K562 (cell line): ENCODE measurements at regions not wholly inside any gene's neighbourhood (a gene's known extent, or its start where the extent isn't known, plus 50 kb on each side); places are given as distances from the start of the nearest gene placed in this dataset.
A peak's percentile ranks its signal among the peaks of the same experiment; 100 is the strongest.

Experiments
- ATAC-seq: fragments of 200-7000 bp; cut with Tn5 transposase; 3 replicates; pipeline ENCODE4 v1.9.1; 2020; ENCODE audit warnings: moderate library complexity
- BruUV-seq: library from RNA; stranded (reverse); fragments of 400-500 nt; replicated peaks from 2 replicates; lab custom pipeline; 2021; lab: Mats Ljungman, UMichigan
- CTCF ChIA-PET: fragments of 300-600 bp; formaldehyde crosslinking; extraction: SDS; loops from one replicate; lab custom pipeline; 2021; ENCODE audit warnings: low intra/inter-chr PET ratio; lab: Yijun Ruan, JAX
- POLR2A ChIA-PET: fragments of 300-600, 350-650 bp; sonication (Branson Sonifier 250); formaldehyde crosslinking; extraction: SDS; loops from one replicate; lab custom pipeline; 2021; ENCODE audit warnings: antibody characterized with exemption, inconsistent platforms; lab: Yijun Ruan, JAX
- DNase-seq, 4 experiments: peaks; one replicate each; pipeline versions ENCODE4 v3.0.0 to v3.0.0-alpha.2; 2011 to 2018; ENCODE audit warnings: low spot score in 3 of 4, mixed read lengths in 3 of 4; ENCODE audit errors: extremely low read depth in 1 of 4
- FAIRE-seq: peaks from 2 replicates; lab custom pipeline; 2011; peaks lifted over from hg19 to GRCh38; lab: Jason Lieb, UNC
- H2AFZ ChIP-seq: 2 replicates; pipeline ENCODE4 v1.6.0; 2011; ENCODE audit warnings: low read depth, low read length, control low read depth, inconsistent platforms
- H3K27ac ChIP-seq: fragments of 200-600 bp; 3 replicates; pipeline ENCODE4 v1.8.0; 2011; ENCODE audit warnings: low read depth, mild to moderate bottlenecking, control low read depth, inconsistent platforms, low read length, moderate library complexity, mixed read lengths; ENCODE audit errors: extremely low read depth
- H3K27me3 ChIP-seq, 2 experiments: fragments of 300-600 bp in 1 of 2; 2 replicates in 1 of 2; 3 replicates in 1 of 2; pipeline versions ENCODE4 v1.6.0 to v1.8.0; 2011; ENCODE audit warnings: inconsistent platforms in 2 of 2, low read length in 2 of 2, mild to moderate bottlenecking in 1 of 2, mixed read lengths in 1 of 2, moderate library complexity in 1 of 2; ENCODE audit not compliant: control insufficient read depth in 2 of 2, insufficient read depth in 2 of 2
- H3K36me3 ChIP-seq: fragments of 300-600 bp; 3 replicates; pipeline ENCODE4 v1.8.0; 2011; ENCODE audit warnings: mild to moderate bottlenecking, low read length, inconsistent platforms; ENCODE audit not compliant: control insufficient read depth, insufficient read depth
- H3K4me1 ChIP-seq, 2 experiments: fragments of 200-600 bp in 1 of 2; replicated peaks in 1 of 2; 2 replicates in 1 of 2; 3 replicates in 1 of 2; pipeline versions ENCODE4 v1.5.1 to v1.8.0; 2011; ENCODE audit warnings: inconsistent platforms in 2 of 2, low read length in 2 of 2, mild to moderate bottlenecking in 1 of 2, mixed read lengths in 1 of 2, moderate library complexity in 1 of 2; ENCODE audit not compliant: control insufficient read depth in 2 of 2, insufficient read depth in 2 of 2
- H3K4me2 ChIP-seq: 2 replicates; pipeline ENCODE4 v1.6.1; 2011; ENCODE audit warnings: low read length, control low read depth, inconsistent platforms, mixed read lengths; ENCODE audit not compliant: insufficient read depth
- H3K4me3 ChIP-seq: fragments of 200-600 bp; sonication (generic), shearing (Covaris generic); 2 replicates; pipeline ENCODE4 v1.5.1; 2016; ENCODE audit warnings: control low read depth, inconsistent platforms
- H3K79me2 ChIP-seq: fragments of 200-600 bp; 3 replicates; pipeline ENCODE4 v1.8.0; 2011; ENCODE audit warnings: low read length, inconsistent platforms; ENCODE audit not compliant: control insufficient read depth, insufficient read depth
- H3K9ac ChIP-seq, 2 experiments: 2 replicates each; pipeline versions ENCODE4 v1.6.0 to v1.6.1; 2011; ENCODE audit warnings: low read depth in 2 of 2, low read length in 2 of 2, control low read depth in 1 of 2, inconsistent platforms in 1 of 2, mild to moderate bottlenecking in 1 of 2, mixed read lengths in 1 of 2; ENCODE audit not compliant: insufficient read depth in 1 of 2
- H3K9me1 ChIP-seq: one replicate; pipeline ENCODE4 v1.6.0; 2011; ENCODE audit warnings: inconsistent platforms, mild to moderate bottlenecking, low read length, moderate library complexity; ENCODE audit not compliant: control insufficient read depth, insufficient read depth
- H3K9me3 ChIP-seq: replicated peaks from 2 replicates; pipeline ENCODE4 v1.5.1; 2011; ENCODE audit warnings: low read depth, low read length, inconsistent platforms; ENCODE audit not compliant: control insufficient read depth, insufficient read depth
- H4K20me1 ChIP-seq: replicated peaks from 2 replicates; pipeline ENCODE4 v1.6.1; 2011; ENCODE audit warnings: low read length, inconsistent platforms, mixed read lengths; ENCODE audit not compliant: control insufficient read depth, insufficient read depth
- ATF2 ChIP-seq: sonication (generic); formaldehyde crosslinking; IDR thresholded peaks from 2 replicates; pipeline ENCODE4 v1.8.1; 2022; ENCODE audit warnings: missing genetic modification reagents
- BRF1 ChIP-seq: IDR thresholded peaks from 3 replicates; pipeline ENCODE4 v1.6.1; 2011; ENCODE audit warnings: borderline replicate concordance, mild to moderate bottlenecking; ENCODE audit not compliant: insufficient read length; ENCODE audit errors: extremely low read depth
- C11orf30 ChIP-seq: fragments of 450-650 bp; IDR thresholded peaks from 2 replicates; pipeline ENCODE4 v1.6.1; 2016; ENCODE audit warnings: low read depth, mild to moderate bottlenecking
- CHCHD3 ChIP-seq: fragments of 250-450 bp; sonication (Bioruptor Pico); IDR thresholded peaks from 2 replicates; pipeline ENCODE4 v2.1.2; 2022; ENCODE audit warnings: mild to moderate bottlenecking
- E2F6 ChIP-seq, 2 experiments: IDR thresholded peaks; 2 replicates each; pipeline ENCODE4 v1.6.1; 2011; ENCODE audit warnings: borderline replicate concordance in 1 of 2, control low read depth in 1 of 2, low read depth in 1 of 2, low read length in 1 of 2, mild to moderate bottlenecking in 1 of 2, mixed read lengths in 1 of 2, moderate library complexity in 1 of 2; ENCODE audit not compliant: insufficient read depth in 1 of 2, insufficient read length in 1 of 2, poor library complexity in 1 of 2, severe bottlenecking in 1 of 2; ENCODE audit errors: extremely low read depth in 1 of 2
- FOXJ3 ChIP-seq: sonication (generic); formaldehyde crosslinking; IDR thresholded peaks from 2 replicates; pipeline ENCODE4 v1.4.0; 2020; ENCODE audit warnings: mild to moderate bottlenecking, missing genetic modification reagents
- GABPA ChIP-seq: fragments of 200-800 bp; sonication (Bioruptor generic); conservative IDR thresholded peaks from 2 replicates; pipeline ENCODE4 v1.6.1; 2016; ENCODE audit warnings: low read depth, missing genetic modification characterization, missing compliant biosample characterization
- GTF2E2 ChIP-seq: fragments of 200-800 bp; sonication (Bioruptor generic); IDR thresholded peaks from 2 replicates; pipeline ENCODE4 v1.6.1; 2016; ENCODE audit warnings: missing genetic modification characterization, missing compliant biosample characterization
- MCM5 ChIP-seq: fragments of 450-650 bp; IDR thresholded peaks from 2 replicates; pipeline ENCODE4 v1.6.1; 2016; ENCODE audit warnings: low read depth
- POLR2AphosphoS5 ChIP-seq: IDR thresholded peaks from 2 replicates; pipeline ENCODE4 v1.6.1; 2011; ENCODE audit warnings: mild to moderate bottlenecking, low read depth, low read length, moderate library complexity; ENCODE audit not compliant: control insufficient read depth, insufficient read depth
- RHOXF2B ChIP-seq: fragments of 250-450 bp; sonication (Bioruptor Pico); conservative IDR thresholded peaks from 2 replicates; pipeline ENCODE4 v1.5.1; 2021
- ZNF316 ChIP-seq: fragments of 450-650 bp; IDR thresholded peaks from 2 replicates; pipeline ENCODE4 v1.6.1; 2016
- ZNF699 ChIP-seq: fragments of 250-450 bp; sonication (Bioruptor Pico); IDR thresholded peaks from 2 replicates; pipeline ENCODE4 v1.8.0; 2021; ENCODE audit warnings: mild to moderate bottlenecking, moderate library complexity; ENCODE audit not compliant: insufficient replicate concordance
- WGBS: fragments of 100-300 bp; shearing (Covaris generic); methylation state at CpG from one replicate; pipeline ENCODE4 v1.1.6; 2016; ENCODE audit warnings: low coverage, mixed read lengths; ENCODE audit not compliant: insufficient coverage; ENCODE audit errors: missing lambda C conversion rate; 5-methylcytosine and 5-hydroxymethylcytosine counted together
- in situ Hi-C: fragments of 300-500 bp; cut with MboI; formaldehyde crosslinking; loops from 4 replicates; pipeline ENCODE4 v1.15.0; 2018; ENCODE audit warnings: inconsistent platforms, mixed read lengths
- intact Hi-C: fragments of 100-400 bp; cut with micrococcal nuclease; formaldehyde crosslinking; loops from 2 replicates; pipeline ENCODE4 v1.14.2; 2022

- H3K36me3 ChIP-seq = no peaks in the 10 kb centered on the region
- intact Hi-C loops (no loop called here), in situ Hi-C loops (no loop called here)
- H3K27me3 ChIP-seq = no peaks in the 10 kb centered on the region
- H2AFZ ChIP-seq = no peak overlapping the region
- no peaks in the 10 kb centered on the region for H3K4me1 ChIP-seq
- H4K20me1 ChIP-seq = no peaks in the 10 kb centered on the region
- BruUV-seq = no TSS peak
- H3K9me1 ChIP-seq = no peaks in the 10 kb centered on the region
- no peak overlapping the region for H3K4me2 ChIP-seq
- no peaks in the 10 kb centered on the region; the same call in 1 of the 2 replicates for H3K9me3 ChIP-seq
- no peak overlapping the region for H3K9ac ChIP-seq
- no peaks in the 10 kb centered on the region for H3K79me2 ChIP-seq
- no peak for TF ChIP-seq CHCHD3 (CRISPR knock-in tag)
- no peak for TF ChIP-seq MCM5
- TF ChIP-seq ZNF316 = 0 out of 2 replicates have a peak, but pooled peaks have one; percentile 4
- no peak for TF ChIP-seq GABPA (tag)
- TF ChIP-seq ATF2 (CRISPR knock-in tag) = no peak
- 0 out of 2 replicates have a peak, but pooled peaks have one; percentile 10 for TF ChIP-seq C11orf30
- no peak for ATAC-seq
- CTCF ChIA-PET = no interaction called here
- no peak for DNase-seq
- WGBS = 0% methylated on average over 1 of the region's 1 CpG
- POLR2A ChIA-PET = no interaction called here
- no peak overlapping the region for H3K27ac ChIP-seq
- no peak overlapping the region for H3K4me3 ChIP-seq
- FAIRE-seq = no peak
These were observed 182.2 kb upstream of the TNC start for GRCh38 chr9:115300116-115300515.

GRCh38 chr9:115300874-115301273 lies 182.9 kb upstream of the TNC start:
- Histone ChIP-seq H3K9me1 (no peaks in the 10 kb centered on the region), H3K27me3 (no peaks in the 10 kb centered on the region), H3K9me3 (no peaks in the 10 kb centered on the region; the same call in 1 of the 2 replicates), H3K4me1 (no peaks in the 10 kb centered on the region), H3K4me2 (no peak overlapping the region), H2AFZ (no peak overlapping the region), H3K79me2 (no peaks in the 10 kb centered on the region), H3K36me3 (no peaks in the 10 kb centered on the region), H3K27ac (no peak overlapping the region), H4K20me1 (no peaks in the 10 kb centered on the region), H3K9ac (no peak overlapping the region), H3K4me3 (no peak overlapping the region)
- ATAC-seq (no peak), DNase-seq (no peak), FAIRE-seq (no peak)
- ChIA-PET POLR2A (no interaction called here), CTCF (no interaction called here)
- intact Hi-C loops (no loop called here), in situ Hi-C loops (no loop called here)
- TF ChIP-seq POLR2AphosphoS5 (no peak), FOXJ3 (CRISPR knock-in tag) (no peak), BRF1 (no peak), ZNF699 (no peak), RHOXF2B (CRISPR knock-in tag) (no peak), GTF2E2 (no peak), E2F6 (IDR thresholded peaks at IDR 0.05; ENCODE audit: borderline replicate concordance in 1 of 2, extremely low read depth in 1 of 2, insufficient read depth in 1 of 2, insufficient read length in 1 of 2, low read depth in 1 of 2, low read length in 1 of 2, poor library complexity in 1 of 2, severe bottlenecking in 1 of 2) (no peak)
- no TSS peak for BruUV-seq
- 0% methylated on average over 2 of the region's 2 CpGs for WGBS
